ENCODE measurements at regions not wholly inside any gene's neighbourhood (a gene's known extent, or its start where the extent isn't known, plus 50 kb on each side); places are given as distances from the start of the nearest gene placed in this dataset.

- H4K20me1 ChIP-seq (ENCODE audit: insufficient read depth, poor library complexity, severe bottlenecking), result no peaks in the 10 kb centered on the region
- no peaks in the 10 kb centered on the region for H3K4me1 ChIP-seq (ENCODE audit: insufficient read depth)
- TF ChIP-seq EZH2 (IDR thresholded peaks at IDR 0.05; ENCODE audit: borderline replicate concordance) (no peak), EZH2phosphoT487 (IDR thresholded peaks at IDR 0.05; ENCODE audit: low read depth, severe bottlenecking, unreplicated experiment) (no peak), CTCF (IDR thresholded peaks at IDR 0.05; ENCODE audit: poor library complexity) (no peak)
- H3K79me2 ChIP-seq, result no peaks in the 10 kb centered on the region
- H3K9me2 ChIP-seq (replicated peaks; ENCODE audit: insufficient read depth), result no peaks in the 10 kb centered on the region
- no peak overlapping the region for H3K4me2 ChIP-seq
- H3K36me3 ChIP-seq (replicated peaks; ENCODE audit: insufficient read depth, low read depth), result no peaks in the 10 kb centered on the region
- no peaks in the 10 kb centered on the region for H3K27me3 ChIP-seq
- H3K4me3 ChIP-seq, result no peak overlapping the region
- H3K27ac ChIP-seq, result no peak overlapping the region
- no peak for DNase-seq (ENCODE audit: low spot score)
- 92% methylated on average over 2 of the region's 2 CpGs for WGBS (ENCODE audit: low lambda C conversion rate, missing lambda C conversion rate)
- H2AFZ ChIP-seq, result no peak overlapping the region
- H3K9me3 ChIP-seq (ENCODE audit: low read depth), result no peaks in the 10 kb centered on the region
Observed at GRCh38 chr19:31598730-31599238, 249.5 kb upstream of the TSHZ3 start.

- H2AFZ ChIP-seq, result no peak overlapping the region
- H3K4me1 ChIP-seq (ENCODE audit: insufficient read depth), result no peaks in the 10 kb centered on the region
- H3K36me3 ChIP-seq (replicated peaks; ENCODE audit: insufficient read depth, low read depth), result no peaks in the 10 kb centered on the region
- no peak for DNase-seq (ENCODE audit: low spot score)
- TF ChIP-seq EZH2phosphoT487 (IDR thresholded peaks at IDR 0.05; ENCODE audit: low read depth, severe bottlenecking, unreplicated experiment) (no peak), CTCF (IDR thresholded peaks at IDR 0.05; ENCODE audit: poor library complexity) (no peak), EZH2 (IDR thresholded peaks at IDR 0.05; ENCODE audit: borderline replicate concordance) (no peak)
- H3K9me2 ChIP-seq (replicated peaks; ENCODE audit: insufficient read depth), result no peaks in the 10 kb centered on the region
- H3K4me2 ChIP-seq, result no peak overlapping the region
- no peaks in the 10 kb centered on the region for H3K27me3 ChIP-seq
- no peak overlapping the region for H3K4me3 ChIP-seq
- WGBS (ENCODE audit: low lambda C conversion rate, missing lambda C conversion rate), result 92% methylated on average over 11 of the region's 11 CpGs
- H3K79me2 ChIP-seq, result no peaks in the 10 kb centered on the region
- no peaks in the 10 kb centered on the region for H4K20me1 ChIP-seq (ENCODE audit: insufficient read depth, poor library complexity, severe bottlenecking)
- no peaks in the 10 kb centered on the region for H3K9me3 ChIP-seq (ENCODE audit: low read depth)
- no peak overlapping the region for H3K27ac ChIP-seq
Observed at GRCh38 chr19:31600731-31601295, 251.6 kb upstream of the TSHZ3 start.

GRCh38 chr19:31601855-31602254 is 252.6 kb upstream of the TSHZ3 start:
- TF ChIP-seq CTCF (IDR thresholded peaks at IDR 0.05; ENCODE audit: poor library complexity), result no peak
- TF ChIP-seq EZH2phosphoT487 (IDR thresholded peaks at IDR 0.05; ENCODE audit: low read depth, severe bottlenecking, unreplicated experiment), result no peak
- no peak for TF ChIP-seq EZH2 (IDR thresholded peaks at IDR 0.05; ENCODE audit: borderline replicate concordance)
- Histone ChIP-seq H3K4me1 (ENCODE audit: insufficient read depth) (no peaks in the 10 kb centered on the region), H3K27me3 (no peaks in the 10 kb centered on the region), H3K4me2 (no peak overlapping the region), H3K9me2 (replicated peaks; ENCODE audit: insufficient read depth) (no peaks in the 10 kb centered on the region), H3K27ac (no peak overlapping the region), H2AFZ (no peak overlapping the region), H3K79me2 (no peaks in the 10 kb centered on the region), H4K20me1 (ENCODE audit: insufficient read depth, poor library complexity, severe bottlenecking) (no peaks in the 10 kb centered on the region), H3K4me3 (no peak overlapping the region), H3K36me3 (replicated peaks; ENCODE audit: insufficient read depth, low read depth) (no peaks in the 10 kb centered on the region), H3K9me3 (ENCODE audit: low read depth) (no peaks in the 10 kb centered on the region)
- 94% methylated on average over 9 of the region's 9 CpGs for WGBS (ENCODE audit: low lambda C conversion rate, missing lambda C conversion rate)
- no peak for DNase-seq (ENCODE audit: low spot score)
